ENCODE measurements at regions not wholly inside any gene's neighbourhood (a gene's known extent, or its start where the extent isn't known, plus 50 kb on each side); places are given as distances from the start of the nearest gene placed in this dataset.

DNA sequence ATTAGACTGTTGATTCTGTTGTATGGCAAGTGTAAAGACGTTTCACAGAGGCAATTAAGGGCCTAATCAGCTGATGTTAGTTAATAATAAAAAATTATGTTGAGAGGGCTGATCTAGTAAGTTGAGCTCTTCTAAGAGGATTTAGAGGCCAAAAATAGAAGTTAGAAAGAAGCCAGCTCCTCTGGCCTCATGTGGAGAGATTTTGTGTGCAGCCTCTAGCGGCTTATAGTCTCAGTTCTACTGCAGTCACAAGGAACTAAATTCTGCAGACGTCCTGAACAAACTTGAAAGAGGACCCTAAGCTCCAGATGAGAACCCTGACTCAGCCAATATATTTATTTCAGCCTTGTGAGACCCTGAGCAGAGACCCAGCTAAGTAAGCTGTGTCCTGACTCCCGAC lies 498.6 kb downstream of the BTBD3 start:
- H3K36me3 ChIP-seq (replicated peaks in 1 of 2; ENCODE audit: control insufficient read depth in 1 of 2, insufficient read depth in 2 of 2, low read length in 2 of 2): no peaks in the 10 kb centered on the region
- no peaks in the 10 kb centered on the region for H4K20me1 ChIP-seq (ENCODE audit: insufficient read depth, low read length)
- Mint-ChIP-seq H3K36me3 (no peaks in the 10 kb centered on the region), H3K27me3 (ENCODE audit: low read depth in 3 of 3) (peaks cover 0 to 2% (median 0%) of the 10 kb centered on the region in 3 donors), H3K9me3 (peaks cover 2 to 8% (median 7%) of the 10 kb centered on the region in 7 donors), H3K4me3 (no peak overlapping the region), H3K4me1 (no peaks in the 10 kb centered on the region), H3K27ac (no peak overlapping the region)
- intact Hi-C loops (cut with micrococcal nuclease): no loop called here
- no peak for DNase-seq
- H3K9ac ChIP-seq (ENCODE audit: insufficient read depth, low read length, poor library complexity, severe bottlenecking): no peak overlapping the region
- H3K27ac ChIP-seq (ENCODE audit: low read depth in 1 of 2, low read length in 2 of 2): no peak overlapping the region
- no peak overlapping the region for H3K4me2 ChIP-seq (replicated peaks; ENCODE audit: extremely low read depth, low read length, poor library complexity, severe bottlenecking)
- H3K4me1 ChIP-seq (ENCODE audit: control insufficient read depth in 1 of 2, insufficient read depth in 2 of 2, low read length in 2 of 2): no peaks in the 10 kb centered on the region
- H3K9me3 ChIP-seq (replicated peaks in 1 of 2; ENCODE audit: control insufficient read depth in 1 of 2, insufficient read depth in 1 of 2, low read length in 2 of 2): peaks cover 3 to 4% of the 10 kb centered on the region in 2 donors
- WGBS (ENCODE audit: insufficient coverage): 77% methylated on average over 3 of the region's 4 CpGs
- no peak overlapping the region for H2AFZ ChIP-seq (ENCODE audit: insufficient read depth, low read depth, low read length, poor library complexity, severe bottlenecking)
- TF ChIP-seq, protein P1, sequence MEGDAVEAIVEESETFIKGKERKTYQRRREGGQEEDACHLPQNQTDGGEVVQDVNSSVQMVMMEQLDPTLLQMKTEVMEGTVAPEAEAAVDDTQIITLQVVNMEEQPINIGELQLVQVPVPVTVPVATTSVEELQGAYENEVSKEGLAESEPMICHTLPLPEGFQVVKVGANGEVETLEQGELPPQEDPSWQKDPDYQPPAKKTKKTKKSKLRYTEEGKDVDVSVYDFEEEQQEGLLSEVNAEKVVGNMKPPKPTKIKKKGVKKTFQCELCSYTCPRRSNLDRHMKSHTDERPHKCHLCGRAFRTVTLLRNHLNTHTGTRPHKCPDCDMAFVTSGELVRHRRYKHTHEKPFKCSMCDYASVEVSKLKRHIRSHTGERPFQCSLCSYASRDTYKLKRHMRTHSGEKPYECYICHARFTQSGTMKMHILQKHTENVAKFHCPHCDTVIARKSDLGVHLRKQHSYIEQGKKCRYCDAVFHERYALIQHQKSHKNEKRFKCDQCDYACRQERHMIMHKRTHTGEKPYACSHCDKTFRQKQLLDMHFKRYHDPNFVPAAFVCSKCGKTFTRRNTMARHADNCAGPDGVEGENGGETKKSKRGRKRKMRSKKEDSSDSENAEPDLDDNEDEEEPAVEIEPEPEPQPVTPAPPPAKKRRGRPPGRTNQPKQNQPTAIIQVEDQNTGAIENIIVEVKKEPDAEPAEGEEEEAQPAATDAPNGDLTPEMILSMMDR (IDR thresholded peaks at IDR 0.05): no peak
- H3K4me3 ChIP-seq (replicated peaks in 1 of 3; ENCODE audit: low read depth in 2 of 3, low read length in 3 of 3): no peak overlapping the region
- no peaks in the 10 kb centered on the region for H3K79me2 ChIP-seq (ENCODE audit: insufficient read depth, low read length)
- no peaks in the 10 kb centered on the region for H3K27me3 ChIP-seq (ENCODE audit: control insufficient read depth in 2 of 2, insufficient read depth in 2 of 2, low read length in 2 of 2)

GRCh38 chr20:12433724-12434123 lies 516.0 kb downstream of the BTBD3 start:
- Mint-ChIP-seq H3K27me3 (ENCODE audit: low read depth in 3 of 3) (no peaks in the 10 kb centered on the region), H3K36me3 (no peaks in the 10 kb centered on the region), H3K4me3 (no peak overlapping the region), H3K27ac (no peak overlapping the region), H3K4me1 (no peaks in the 10 kb centered on the region), H3K9me3 (peaks cover 3 to 11% (median 6%) of the 10 kb centered on the region in 7 donors)
- intact Hi-C loops (cut with micrococcal nuclease): no loop called here
- Histone ChIP-seq H3K9ac (ENCODE audit: insufficient read depth, low read length, poor library complexity, severe bottlenecking) (no peak overlapping the region), H3K4me3 (replicated peaks in 1 of 3; ENCODE audit: low read depth in 2 of 3, low read length in 3 of 3) (no peak overlapping the region), H3K4me1 (ENCODE audit: control insufficient read depth in 1 of 2, insufficient read depth in 2 of 2, low read length in 2 of 2) (no peaks in the 10 kb centered on the region), H3K27ac (ENCODE audit: low read depth in 1 of 2, low read length in 2 of 2) (no peak overlapping the region), H2AFZ (ENCODE audit: insufficient read depth, low read depth, low read length, poor library complexity, severe bottlenecking) (no peak overlapping the region), H3K4me2 (replicated peaks; ENCODE audit: extremely low read depth, low read length, poor library complexity, severe bottlenecking) (no peak overlapping the region), H3K79me2 (ENCODE audit: insufficient read depth, low read length) (no peaks in the 10 kb centered on the region), H3K27me3 (ENCODE audit: control insufficient read depth in 2 of 2, insufficient read depth in 2 of 2, low read length in 2 of 2) (no peaks in the 10 kb centered on the region), H3K36me3 (replicated peaks in 1 of 2; ENCODE audit: control insufficient read depth in 1 of 2, insufficient read depth in 2 of 2, low read length in 2 of 2) (no peaks in the 10 kb centered on the region), H3K9me3 (replicated peaks in 1 of 2; ENCODE audit: control insufficient read depth in 1 of 2, insufficient read depth in 1 of 2, low read length in 2 of 2) (peaks cover 0 to 4% of the 10 kb centered on the region in 2 donors), H4K20me1 (ENCODE audit: insufficient read depth, low read length) (no peaks in the 10 kb centered on the region)
- TF ChIP-seq, protein P1 (IDR thresholded peaks at IDR 0.05): no peak
- DNase-seq: no peak
- WGBS (ENCODE audit: insufficient coverage): no CpG with 5 or more reads among the region's 2 CpGs

Measured in CD14-positive monocyte (primary cell).